ENCODE measurements at regions not wholly inside any gene's neighbourhood (a gene's known extent, or its start where the extent isn't known, plus 50 kb on each side); places are given as distances from the start of the nearest gene placed in this dataset.

DNA sequence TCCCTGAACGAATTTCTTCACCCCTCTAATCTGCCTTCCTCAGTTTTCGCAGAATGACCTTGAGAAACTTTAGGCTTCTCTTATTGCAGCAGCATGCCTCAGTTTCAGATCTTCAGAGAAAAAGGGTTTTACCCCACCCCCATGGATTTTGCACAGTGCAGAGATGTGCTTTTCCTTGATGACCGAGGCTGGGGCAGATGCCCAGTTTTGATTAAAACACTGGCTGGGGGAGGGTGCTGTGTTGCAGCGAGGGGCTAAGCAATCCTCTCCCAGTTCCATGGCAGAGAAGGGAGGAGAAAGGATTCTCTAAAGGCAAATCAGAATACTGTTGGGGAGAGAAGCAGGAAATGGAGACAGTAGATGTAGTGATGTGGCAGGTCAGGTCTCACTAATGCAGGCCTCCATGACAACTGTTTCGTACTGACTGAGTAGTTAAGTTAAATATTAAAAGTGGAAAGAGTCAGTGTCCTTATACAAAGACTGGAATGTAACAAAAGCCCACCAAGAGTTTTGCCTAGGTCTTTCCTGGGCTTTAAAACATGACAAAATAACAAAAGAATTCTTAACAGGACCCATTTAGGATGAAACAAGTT is 50.8 kb upstream of the PDZD8 start:
- peak overlapping the region; percentile 52; the same call in 1 of the 2 replicates for H3K27ac ChIP-seq (ENCODE audit: low read depth, low read length)
- no peak overlapping the region for H3K9ac ChIP-seq (ENCODE audit: low read length)
- no peaks in the 10 kb centered on the region for H3K27me3 ChIP-seq (ENCODE audit: control insufficient read depth, insufficient read depth, low read length)
- H3K36me3 ChIP-seq (ENCODE audit: control insufficient read depth, insufficient read depth, low read length): no peaks in the 10 kb centered on the region
- H3K4me1 ChIP-seq (ENCODE audit: control insufficient read depth, insufficient read depth, low read length): peaks cover 21% of the 10 kb centered on the region
- H3K9me3 ChIP-seq (ENCODE audit: control insufficient read depth, insufficient read depth, low read depth, low read length): no peaks in the 10 kb centered on the region
- 0 out of 2 replicates have a peak overlapping the region, but pooled peaks have one; percentile 4 for H3K4me3 ChIP-seq (ENCODE audit: low read depth, low read length)

DNA sequence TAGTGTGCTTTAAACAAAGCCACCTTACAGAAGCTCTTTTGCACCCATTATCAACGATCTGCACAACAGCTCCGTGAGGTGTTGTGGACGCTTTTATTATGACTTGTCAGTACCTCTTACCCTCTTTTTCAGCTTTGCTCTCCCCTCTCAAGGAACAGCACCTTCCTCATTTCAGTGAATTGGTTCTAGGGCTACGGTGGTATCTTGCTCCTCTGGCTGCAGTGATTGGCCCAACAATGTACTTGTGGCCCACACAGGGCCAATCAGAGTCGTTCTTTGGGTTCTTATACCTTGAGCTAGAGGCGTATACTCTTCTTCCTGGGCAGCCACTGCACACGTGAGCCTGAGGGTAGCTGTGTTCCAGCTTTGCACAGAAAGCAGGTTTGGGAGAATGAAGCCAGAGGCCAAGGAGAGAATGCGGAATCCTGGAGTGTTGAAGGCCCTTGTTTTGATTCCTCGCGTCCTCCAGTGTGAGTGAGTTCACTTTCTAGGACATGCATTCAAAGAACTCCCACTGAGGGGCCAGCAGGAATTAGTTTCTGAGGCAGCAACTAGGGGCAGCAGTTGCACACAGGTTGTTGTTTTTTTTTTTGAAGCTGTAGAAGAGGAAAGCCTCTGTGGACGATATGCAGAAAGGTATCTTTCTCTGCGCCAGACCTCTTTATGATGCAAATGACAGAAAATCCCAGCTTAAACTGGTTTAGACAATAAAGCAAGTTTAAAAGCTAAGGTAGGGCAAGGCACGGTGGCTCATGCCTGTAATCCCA is 49.8 kb upstream of the PDZD8 start:
- H3K9ac ChIP-seq (ENCODE audit: low read length): no peak overlapping the region
- no peaks in the 10 kb centered on the region for H3K27me3 ChIP-seq (ENCODE audit: control insufficient read depth, insufficient read depth, low read length)
- no peak overlapping the region for H3K27ac ChIP-seq (ENCODE audit: low read depth, low read length)
- no peaks in the 10 kb centered on the region for H3K36me3 ChIP-seq (ENCODE audit: control insufficient read depth, insufficient read depth, low read length)
- H3K4me1 ChIP-seq (ENCODE audit: control insufficient read depth, insufficient read depth, low read length): peaks cover 21% of the 10 kb centered on the region
- no peaks in the 10 kb centered on the region for H3K9me3 ChIP-seq (ENCODE audit: control insufficient read depth, insufficient read depth, low read depth, low read length)
- H3K4me3 ChIP-seq (ENCODE audit: low read depth, low read length): no peak overlapping the region

Measured in HUES6 (cell line).